H1 (cell line): ENCODE measurements at regions not wholly inside any gene's neighbourhood (a gene's known extent, or its start where the extent isn't known, plus 50 kb on each side); places are given as distances from the start of the nearest gene placed in this dataset.

ENCODE experiments used
- CTCF ChIA-PET: fragments of 300-600 bp; sonication (Branson Sonifier 250); formaldehyde crosslinking; loops from one replicate; lab custom pipeline; 2021; ENCODE audit not compliant: partially characterized antibody; lab: Charles Lee
- POLR2A ChIA-PET: fragments of 300-600 bp; sonication (Branson Sonifier 250); formaldehyde crosslinking; loops from one replicate; lab custom pipeline; 2021; ENCODE audit warnings: inconsistent platforms; ENCODE audit not compliant: partially characterized antibody; lab: Charles Lee
- DNase-seq, 2 experiments: peaks; one replicate each; pipeline versions ENCODE4 v3.0.0 to v3.0.0-alpha.2; 2010 to 2022; ENCODE audit warnings: low spot score in 2 of 2, low read depth in 1 of 2, mixed read lengths in 1 of 2
- FAIRE-seq: peaks from 2 replicates; lab custom pipeline; 2011; peaks lifted over from hg19 to GRCh38; lab: Jason Lieb, UNC
- H2AFZ ChIP-seq: 2 replicates; pipeline ENCODE4 v1.8.1; 2012; ENCODE audit warnings: low read length, inconsistent platforms
- H2AK5ac ChIP-seq: 2 replicates; pipeline ENCODE4 v1.6.1; 2013; ENCODE audit warnings: low read depth, low read length
- H2BK120ac ChIP-seq: replicated peaks from 2 replicates; pipeline ENCODE3; 2013; ENCODE audit warnings: low read depth, low read length, inconsistent platforms
- H2BK12ac ChIP-seq: 2 replicates; pipeline ENCODE4 v1.6.1; 2013; ENCODE audit warnings: low read depth, low read length
- H2BK15ac ChIP-seq: 2 replicates; pipeline ENCODE4 v1.6.1; 2013; ENCODE audit warnings: low read length
- H2BK20ac ChIP-seq: 2 replicates; pipeline ENCODE4 v1.6.1; 2013; ENCODE audit warnings: low read length
- H2BK5ac ChIP-seq: 2 replicates; pipeline ENCODE4 v1.6.1; 2013; ENCODE audit warnings: low read depth, low read length
- H3K14ac ChIP-seq: 2 replicates; pipeline ENCODE4 v1.6.1; 2013; ENCODE audit warnings: inconsistent platforms; ENCODE audit not compliant: insufficient read length
- H3K18ac ChIP-seq: 2 replicates; pipeline ENCODE4 v1.6.1; 2013; ENCODE audit warnings: low read length; ENCODE audit errors: extremely low read depth
- H3K23ac ChIP-seq: 2 replicates; pipeline ENCODE4 v1.6.1; 2013; ENCODE audit warnings: inconsistent platforms; ENCODE audit not compliant: insufficient read length
- H3K23me2 ChIP-seq: 2 replicates; pipeline ENCODE4 v1.6.1; 2013; ENCODE audit warnings: low read depth, low read length
- H3K27ac ChIP-seq: 2 replicates; pipeline ENCODE4 v1.6.1; 2011; ENCODE audit warnings: low read depth, low read length, inconsistent platforms
- H3K27me3 ChIP-seq, 4 experiments: replicated peaks in 1 of 4; 1 replicate in 1 of 4; 2 replicates in 3 of 4; pipeline versions ENCODE4 v1.6.1 to v1.8.1; 2011 to 2013; ENCODE audit warnings: low read length in 3 of 4, mild to moderate bottlenecking in 3 of 4, inconsistent platforms in 2 of 4, mixed read lengths in 2 of 4, moderate library complexity in 1 of 4; ENCODE audit not compliant: control insufficient read depth in 3 of 4, insufficient read depth in 3 of 4; ENCODE audit errors: extremely low read depth in 1 of 4
- H3K36me3 ChIP-seq, 4 experiments: 2 replicates each; pipeline versions ENCODE4 v1.6.1 to v1.8.1; 2011 to 2013; ENCODE audit warnings: mild to moderate bottlenecking in 4 of 4, low read length in 3 of 4, moderate library complexity in 2 of 4, control low read depth in 1 of 4, inconsistent platforms in 1 of 4; ENCODE audit not compliant: insufficient read depth in 4 of 4, control insufficient read depth in 2 of 4
- H3K4ac ChIP-seq: replicated peaks from 2 replicates; pipeline ENCODE3; 2013; ENCODE audit warnings: low read length, low read depth, mixed read lengths, inconsistent platforms; ENCODE audit not compliant: insufficient read length
- H3K4me1 ChIP-seq, 4 experiments: replicated peaks in 1 of 4; 1 replicate in 1 of 4; 2 replicates in 3 of 4; pipeline versions ENCODE4 v1.6.1 to v1.8.1; 2011 to 2013; ENCODE audit warnings: low read length in 3 of 4, inconsistent platforms in 2 of 4, mixed read lengths in 1 of 4; ENCODE audit not compliant: insufficient read depth in 4 of 4, control insufficient read depth in 3 of 4
- H3K4me2 ChIP-seq, 2 experiments: 2 replicates each; pipeline versions ENCODE4 v1.6.1 to v1.8.1; 2011 to 2013; ENCODE audit warnings: low read depth in 2 of 2, low read length in 2 of 2, control low read depth in 1 of 2, inconsistent platforms in 1 of 2, mild to moderate bottlenecking in 1 of 2; ENCODE audit not compliant: insufficient read depth in 1 of 2
- H3K4me3 ChIP-seq, 4 experiments: fragments of 200-600, 300-600 bp in 1 of 4; sonication (generic), shearing (Covaris generic), sonication (Bioruptor Twin) in 1 of 4; 2 replicates each; pipeline versions ENCODE4 v1.5.1 to v1.8.1; 2011 to 2016; ENCODE audit warnings: low read length in 4 of 4, low read depth in 3 of 4, control low read depth in 2 of 4, inconsistent platforms in 2 of 4, mild to moderate bottlenecking in 2 of 4, mixed read lengths in 1 of 4, moderate library complexity in 1 of 4; ENCODE audit not compliant: insufficient read depth in 2 of 4; ENCODE audit errors: extremely low read depth in 1 of 4
- H3K56ac ChIP-seq: replicated peaks from 2 replicates; pipeline ENCODE3; 2013; ENCODE audit warnings: low read depth, mild to moderate bottlenecking, mixed read lengths, low read length, inconsistent platforms; ENCODE audit not compliant: insufficient read length
- H3K79me1 ChIP-seq: 2 replicates; pipeline ENCODE4 v1.6.1; 2013; ENCODE audit warnings: low read depth, low read length, control low read depth
- H3K79me2 ChIP-seq, 2 experiments: 2 replicates each; pipeline versions ENCODE4 v1.6.1 to v1.8.1; 2012 to 2013; ENCODE audit warnings: low read length in 2 of 2, mild to moderate bottlenecking in 2 of 2, inconsistent platforms in 1 of 2; ENCODE audit not compliant: insufficient read depth in 2 of 2, control insufficient read depth in 1 of 2
- H3K9ac ChIP-seq, 4 experiments: replicated peaks in 1 of 4; 1 replicate in 1 of 4; 2 replicates in 3 of 4; pipeline versions ENCODE4 v1.6.1 to v1.8.1; 2011 to 2013; ENCODE audit warnings: low read depth in 3 of 4, low read length in 3 of 4, control low read depth in 2 of 4, mild to moderate bottlenecking in 2 of 4, moderate library complexity in 2 of 4, inconsistent platforms in 1 of 4; ENCODE audit errors: extremely low read depth in 1 of 4
- H3K9me3 ChIP-seq, 2 experiments: 2 replicates each; pipeline versions ENCODE4 v1.6.1 to v1.8.1; 2012 to 2013; ENCODE audit warnings: mild to moderate bottlenecking in 2 of 2, moderate library complexity in 2 of 2, control low read depth in 1 of 2, inconsistent platforms in 1 of 2, low read depth in 1 of 2, low read length in 1 of 2, mixed read lengths in 1 of 2; ENCODE audit not compliant: insufficient read depth in 2 of 2
- H4K20me1 ChIP-seq, 2 experiments: replicated peaks in 1 of 2; 2 replicates each; pipeline versions ENCODE3 to v1.8.1; 2011 to 2013; ENCODE audit warnings: inconsistent platforms in 2 of 2, low read length in 2 of 2, mild to moderate bottlenecking in 1 of 2; ENCODE audit not compliant: insufficient read depth in 2 of 2, control insufficient read depth in 1 of 2
- H4K5ac ChIP-seq: 2 replicates; pipeline ENCODE4 v1.6.1; 2013; ENCODE audit warnings: low read length, low read depth, mixed read lengths, inconsistent platforms; ENCODE audit not compliant: insufficient read length
- H4K8ac ChIP-seq: 2 replicates; pipeline ENCODE4 v1.8.0; 2013; ENCODE audit warnings: mild to moderate bottlenecking, moderate library complexity, low read length, inconsistent platforms; ENCODE audit not compliant: insufficient read depth; ENCODE audit errors: extremely low read depth
- H4K91ac ChIP-seq: replicated peaks from 2 replicates; pipeline ENCODE3; 2013; ENCODE audit warnings: low read length, mixed read lengths, inconsistent platforms; ENCODE audit not compliant: insufficient read length
- ATF3 ChIP-seq: IDR thresholded peaks from 2 replicates; pipeline ENCODE4 v1.6.1; 2011; ENCODE audit warnings: low read depth, mild to moderate bottlenecking, low read length; ENCODE audit not compliant: insufficient read depth
- CBX5 ChIP-seq: fragments of 300-800, 300-1000 bp; sonication (generic); IDR thresholded peaks from 2 replicates; pipeline ENCODE4 v1.7.1; 2016; ENCODE audit warnings: antibody characterized with exemption, low read length, low read depth
- CTBP2 ChIP-seq: IDR thresholded peaks from 2 replicates; pipeline ENCODE4 v1.7.0; 2011; ENCODE audit warnings: borderline replicate concordance, mild to moderate bottlenecking, moderate library complexity, mixed read lengths, low read length; ENCODE audit not compliant: insufficient read depth, insufficient read length
- E2F6 ChIP-seq: IDR thresholded peaks from 2 replicates; pipeline ENCODE4 v1.6.1; 2012; ENCODE audit warnings: inconsistent platforms
- GTF2F1 ChIP-seq: IDR thresholded peaks from 2 replicates; pipeline ENCODE4 v1.6.1; 2012; ENCODE audit warnings: low read depth, low read length, improper control_type of control experiment, borderline replicate concordance
- NRF1 ChIP-seq: IDR thresholded peaks from 2 replicates; pipeline ENCODE4 v1.6.1; 2011; ENCODE audit warnings: mild to moderate bottlenecking, low read depth, low read length, improper control_type of control experiment
- TCF12 ChIP-seq: IDR thresholded peaks from 2 replicates; pipeline ENCODE4 v1.6.1; 2011; ENCODE audit warnings: low read depth, mild to moderate bottlenecking, low read length
- YY1 ChIP-seq: IDR thresholded peaks from 2 replicates; pipeline ENCODE4 v1.6.1; 2011; ENCODE audit warnings: low read depth, mild to moderate bottlenecking, low read length
- WGBS, 2 experiments: shearing (Covaris generic) in 1 of 2; methylation state at CpG; one replicate each; pipeline versions ENCODE4 v1.1.6 to v1.1.7; 2013 to 2015; ENCODE audit warnings: low lambda C conversion rate in 2 of 2, mixed read lengths in 2 of 2, inconsistent platforms in 1 of 2, low coverage in 1 of 2, missing lambda C conversion rate in 1 of 2; ENCODE audit not compliant: insufficient replicate concordance in 2 of 2, insufficient coverage in 1 of 2, insufficient read length in 1 of 2; ENCODE audit errors: extremely low coverage in 1 of 2, missing lambda C conversion rate in 1 of 2; 5-methylcytosine and 5-hydroxymethylcytosine counted together

- WGBS, 2 experiments, result 93% methylated on average over 1 of the region's 1 CpG; no CpG with 5 or more reads in 1 of the 2 experiments
- Histone ChIP-seq H2BK20ac (no peak overlapping the region), H3K79me1 (no peaks in the 10 kb centered on the region), H3K4me1 (no peaks in the 10 kb centered on the region), H3K18ac (no peak overlapping the region), H3K79me2 (no peaks in the 10 kb centered on the region), H3K27ac (no peak overlapping the region), H2BK12ac (no peak overlapping the region), H2AK5ac (no peak overlapping the region), H3K36me3 (no peaks in the 10 kb centered on the region), H4K91ac (no peak overlapping the region), H3K9ac (no peak overlapping the region), H3K9me3 (no peaks in the 10 kb centered on the region), H3K23ac (no peak overlapping the region), H3K27me3 (no peaks in the 10 kb centered on the region), H2AFZ (no peak overlapping the region), H3K56ac (no peak overlapping the region), H4K8ac (no peak overlapping the region), H3K23me2 (no peaks in the 10 kb centered on the region), H4K5ac (no peak overlapping the region), H3K4me3 (no peak overlapping the region), H3K14ac (no peak overlapping the region), H3K4me2 (no peak overlapping the region), H2BK120ac (no peak overlapping the region), H3K4ac (no peak overlapping the region), H4K20me1 (no peaks in the 10 kb centered on the region), H2BK5ac (no peak overlapping the region), H2BK15ac (no peak overlapping the region)
- FAIRE-seq (no peak), DNase-seq (no peak)
- ChIA-PET CTCF (no interaction called here), POLR2A (no interaction called here)
- TF ChIP-seq ATF3, result no peak
- no peak for TF ChIP-seq CBX5
- TF ChIP-seq YY1, result no peak
- no peak for TF ChIP-seq GTF2F1
- no peak for TF ChIP-seq CTBP2
- TF ChIP-seq TCF12, result no peak
- TF ChIP-seq E2F6, result no peak
- TF ChIP-seq NRF1, result no peak
These were observed 122.0 kb upstream of the SLC35G4 start for GRCh38 chr18:11487390-11487789.
